ENCODE measurements at regions not wholly inside any gene's neighbourhood (a gene's known extent, or its start where the extent isn't known, plus 50 kb on each side); places are given as distances from the start of the nearest gene placed in this dataset.
"Not testable (repeated sequence)": the region's sequence is repeated elsewhere in the genome, so short reads cannot be mapped to it uniquely, and the experiment has no call there.

DNA sequence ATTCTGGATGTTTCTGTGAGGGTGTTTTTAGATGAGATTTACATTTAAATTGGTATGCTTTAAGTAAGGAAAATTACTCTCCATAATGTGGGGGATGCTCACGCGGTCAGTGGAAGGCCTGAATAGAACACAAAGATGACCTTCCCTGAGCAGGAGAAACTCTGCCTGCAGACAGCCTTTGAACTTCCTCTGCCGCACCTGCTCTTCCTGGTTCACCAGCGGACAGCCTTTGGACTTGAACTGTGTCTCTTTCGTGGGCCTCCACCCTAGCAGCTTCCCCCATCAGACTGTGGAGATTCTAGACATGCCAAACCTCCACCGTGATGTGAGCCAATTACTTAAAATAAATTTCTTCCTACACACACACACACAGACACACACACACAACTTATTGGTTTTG lies 210.7 kb downstream of the EFCAB11 start:
- DNase-seq (ENCODE audit: low spot score), result no peak

DNA sequence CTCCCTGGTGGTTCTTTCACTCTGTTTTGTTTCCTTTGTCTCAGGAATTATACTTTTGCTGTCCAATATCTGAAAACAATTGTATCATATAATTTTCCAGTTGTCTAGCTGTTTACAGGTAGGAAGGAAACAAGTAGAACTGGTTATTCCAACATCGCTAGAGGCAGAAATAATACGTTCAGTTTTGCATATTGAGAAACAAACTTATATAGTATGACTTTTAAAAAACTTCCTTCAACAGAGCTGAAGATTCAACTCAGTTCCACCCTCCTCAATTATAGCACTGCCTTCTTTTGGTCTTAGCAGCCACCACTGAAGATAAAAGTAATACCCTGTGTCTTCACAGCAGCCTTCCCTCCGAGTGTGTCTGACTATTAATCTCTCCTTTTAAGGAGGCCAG lies 214.3 kb downstream of the EFCAB11 start:
- no peak for DNase-seq (ENCODE audit: low spot score)

DNA sequence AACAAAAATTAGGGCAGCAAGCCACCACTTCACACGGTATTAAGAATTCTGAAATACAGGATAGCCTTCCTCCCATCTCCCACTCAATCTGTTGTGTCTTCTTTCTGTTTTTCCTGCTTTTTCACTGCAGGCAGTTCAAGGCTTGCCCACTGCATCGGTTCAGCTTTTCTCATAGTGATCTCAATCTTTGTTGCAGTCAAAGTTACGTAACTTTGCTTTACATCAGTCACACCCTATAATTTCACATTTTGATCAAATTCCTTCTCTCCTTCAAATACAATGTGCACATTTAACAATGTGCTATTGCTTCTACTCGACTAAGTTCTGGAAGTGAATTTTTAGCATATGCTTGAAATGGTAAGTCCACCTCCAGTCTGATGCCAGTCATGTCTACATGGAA lies 217.6 kb downstream of the EFCAB11 start:
- DNase-seq (ENCODE audit: low spot score), result no peak

DNA sequence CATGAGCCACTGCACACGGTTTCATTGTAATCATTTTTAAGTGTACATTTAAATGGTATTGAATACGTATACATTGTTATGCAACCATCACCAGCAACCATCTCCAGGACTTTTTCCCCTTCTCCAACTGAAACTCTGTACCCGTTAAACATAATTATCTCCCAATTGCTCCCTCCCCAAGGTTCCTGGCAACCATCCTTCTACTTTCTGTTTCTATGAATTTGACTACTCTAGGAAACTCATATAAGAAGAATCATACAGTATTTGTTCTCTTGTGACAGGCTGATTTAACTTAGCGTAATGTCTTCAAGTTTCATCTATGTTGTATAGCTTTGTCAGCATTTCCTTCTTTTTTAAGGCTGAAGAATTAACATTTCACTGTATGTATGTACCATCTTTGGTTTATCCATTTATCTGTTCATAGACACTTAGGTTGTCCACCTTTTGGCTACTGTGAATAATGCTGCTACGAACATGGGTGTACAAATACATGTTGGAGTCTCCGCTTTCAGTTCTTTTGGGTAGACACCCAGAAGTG lies 223.1 kb downstream of the EFCAB11 start:
- DNase-seq (ENCODE audit: low spot score), result no peak

DNA sequence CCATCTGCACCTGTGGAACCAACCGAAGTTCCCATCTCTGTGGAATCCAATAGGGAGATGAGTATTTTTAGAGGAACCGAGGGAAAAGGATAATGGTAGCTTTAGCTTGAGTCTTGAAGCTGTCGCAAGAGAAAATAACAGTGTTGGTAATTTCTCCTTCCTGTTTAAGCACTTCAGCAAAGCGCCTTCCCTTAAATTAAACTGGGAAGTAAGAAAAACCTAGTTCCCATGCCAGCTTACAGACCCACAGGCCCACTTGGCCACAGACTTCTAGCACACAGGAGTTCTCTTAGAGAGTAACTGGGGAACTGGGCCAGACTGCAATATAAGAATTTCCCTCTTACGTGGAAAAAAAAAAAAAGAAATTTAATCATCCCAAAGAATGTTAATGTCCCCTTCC lies 223.8 kb downstream of the EFCAB11 start:
- DNase-seq (ENCODE audit: low spot score), result no peak

DNA sequence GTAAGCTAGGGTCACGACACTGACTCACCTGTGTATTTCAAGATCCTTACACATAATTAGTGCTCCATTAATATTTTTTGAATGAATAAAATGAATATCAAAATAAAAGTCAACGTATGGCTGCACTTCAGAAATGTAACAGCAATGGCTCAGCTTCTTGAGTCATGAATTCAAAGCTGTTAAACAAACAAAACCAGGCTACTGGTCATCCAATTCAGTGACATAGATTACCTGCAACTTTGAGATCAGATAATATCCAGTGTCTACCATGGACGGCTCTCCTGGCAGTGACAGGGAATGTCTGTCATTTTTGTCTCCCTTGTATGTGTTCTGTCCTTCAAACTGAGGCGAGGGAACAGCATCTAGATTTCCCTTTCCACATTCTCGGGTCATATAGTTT lies 225.6 kb downstream of the EFCAB11 start:
- DNase-seq (ENCODE audit: low spot score), result no peak

DNA sequence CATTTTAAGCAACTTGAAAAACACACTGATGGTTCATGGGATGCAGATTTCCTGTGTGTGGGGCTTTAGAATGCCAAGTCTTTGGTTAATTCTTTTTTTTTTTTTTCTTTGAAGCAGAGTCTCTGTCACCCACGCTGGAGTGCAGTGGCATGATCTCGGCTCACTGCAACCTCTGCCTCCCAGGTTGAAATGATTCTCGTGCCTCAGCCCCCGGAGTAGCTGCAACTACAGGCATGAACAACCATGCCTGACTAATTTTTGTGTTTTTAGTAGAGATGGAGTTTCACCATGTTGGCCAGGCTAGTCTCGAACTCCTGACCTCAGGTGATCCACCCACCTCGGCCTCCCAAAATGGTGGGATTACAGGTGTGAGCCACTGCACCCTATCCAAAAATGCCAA lies 228.3 kb downstream of the EFCAB11 start:
- not testable (repeated sequence) for DNase-seq (ENCODE audit: low spot score)

DNA sequence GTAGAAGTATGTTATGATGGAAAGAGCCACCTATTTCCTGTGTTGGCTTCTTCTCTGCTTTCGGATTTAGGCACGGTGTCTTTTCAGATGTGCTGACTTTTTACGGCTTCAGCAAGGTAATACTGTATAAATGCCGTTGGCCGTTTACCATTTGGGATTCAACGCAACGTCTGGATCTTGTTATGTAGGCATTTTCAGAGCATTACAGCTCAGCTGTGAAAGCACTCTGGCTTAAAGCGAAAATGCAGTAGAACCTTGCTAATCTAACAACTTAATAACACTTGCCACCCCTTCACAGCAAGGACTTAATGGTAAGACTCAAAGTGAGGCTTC lies 229.9 kb downstream of the EFCAB11 start:
- no peak for DNase-seq (ENCODE audit: low spot score)

DNA sequence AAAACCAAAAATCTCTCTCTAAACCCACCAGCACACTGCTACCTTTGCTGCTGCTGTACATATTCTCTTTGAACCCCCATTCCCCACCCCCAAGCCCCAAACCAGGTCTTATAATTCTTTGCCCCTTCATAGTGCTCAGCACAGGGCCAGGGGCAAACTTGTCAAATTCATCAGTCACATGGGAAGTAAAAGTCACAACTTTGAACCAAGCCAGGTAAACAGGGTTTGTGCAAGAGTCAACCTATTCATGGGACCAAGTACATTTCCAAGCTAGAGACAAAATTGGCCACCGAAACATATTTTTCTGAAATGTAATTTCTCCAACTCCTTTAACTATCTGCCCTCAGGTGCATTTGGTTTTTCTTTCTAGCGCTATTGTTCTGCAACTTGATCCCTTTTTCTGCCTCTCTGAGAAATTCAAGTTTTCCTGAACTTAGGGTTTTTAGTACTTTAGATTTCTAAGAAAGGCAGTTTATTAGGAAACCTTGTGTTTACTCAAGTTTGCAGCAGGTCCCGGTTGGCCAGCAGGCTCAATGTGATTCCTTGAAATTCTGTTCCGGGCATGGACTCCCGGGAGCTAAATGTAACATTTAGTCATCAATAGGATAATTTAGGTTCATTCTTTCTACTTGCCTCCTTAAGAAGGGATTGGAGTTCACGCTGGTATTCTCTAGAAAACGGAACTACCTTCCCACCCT lies 230.5 kb downstream of the EFCAB11 start:
- no peak for DNase-seq (ENCODE audit: low spot score)

DNA sequence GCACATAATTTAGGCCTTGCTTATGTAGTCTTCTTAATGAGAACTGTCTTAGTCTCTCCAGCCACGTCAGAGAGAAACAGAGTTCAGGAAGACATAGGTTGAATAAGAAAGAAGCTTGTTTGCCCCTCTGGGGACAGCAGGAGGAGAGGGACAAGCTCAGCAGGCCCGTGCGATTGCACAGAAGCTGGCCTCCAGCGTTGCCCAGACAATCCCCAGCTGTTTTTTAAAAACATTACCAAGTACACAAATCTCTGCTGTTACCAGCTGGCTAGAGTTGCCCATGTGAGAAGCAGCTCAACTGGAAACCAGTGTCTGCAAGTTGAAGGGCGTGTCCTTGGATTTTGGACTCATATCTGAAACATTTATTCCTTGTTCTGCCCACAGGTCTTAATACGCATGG lies 232.6 kb downstream of the EFCAB11 start:
- DNase-seq (ENCODE audit: low spot score), result no peak

DNA sequence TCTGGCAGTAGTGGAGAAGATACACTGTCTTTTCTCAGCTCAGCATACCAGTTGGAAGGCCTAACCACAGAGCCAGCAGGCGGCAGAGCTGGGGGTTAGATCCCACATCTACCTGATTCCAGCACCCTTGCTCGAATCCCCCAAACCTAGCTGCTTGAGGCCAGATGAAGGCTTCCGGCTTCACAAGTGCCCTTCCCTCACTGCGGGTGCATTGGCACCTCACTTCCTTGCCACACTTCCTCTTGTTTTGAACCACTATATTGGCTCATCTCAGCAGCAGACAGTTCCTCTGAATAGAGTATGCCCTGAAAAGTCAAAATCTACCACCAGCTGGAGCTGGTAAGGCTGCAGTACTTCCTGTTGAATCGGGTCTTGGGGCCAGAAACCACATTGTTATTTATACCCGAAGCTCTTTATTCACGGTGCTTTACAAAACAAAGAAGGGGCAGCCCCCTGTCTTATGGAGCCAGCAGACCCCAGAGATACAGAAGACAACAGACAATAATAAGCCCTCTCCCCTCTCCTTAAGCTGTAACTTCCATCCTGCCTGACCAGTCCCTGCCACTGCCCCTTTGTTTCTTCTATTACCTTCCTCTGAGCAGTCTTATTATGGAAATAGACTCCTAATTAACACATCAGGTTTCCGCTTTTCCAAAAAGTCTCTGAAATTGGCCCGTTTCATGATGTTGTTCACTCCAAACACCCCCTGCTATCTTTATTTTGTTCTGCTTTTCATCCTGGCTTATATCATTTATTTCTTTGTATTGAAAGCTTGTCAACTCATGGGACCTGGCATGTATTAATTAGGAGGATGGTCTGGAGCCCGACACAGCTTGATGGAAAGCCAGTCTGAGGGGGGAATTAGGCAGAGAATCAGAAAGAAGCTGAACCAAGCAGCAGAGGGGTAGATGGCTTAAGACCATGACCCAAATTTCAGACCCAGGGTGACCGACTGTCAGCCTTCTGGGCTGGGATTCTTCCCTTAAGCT lies 233.5 kb downstream of the EFCAB11 start:
- DNase-seq (ENCODE audit: low spot score), result no peak

DNA sequence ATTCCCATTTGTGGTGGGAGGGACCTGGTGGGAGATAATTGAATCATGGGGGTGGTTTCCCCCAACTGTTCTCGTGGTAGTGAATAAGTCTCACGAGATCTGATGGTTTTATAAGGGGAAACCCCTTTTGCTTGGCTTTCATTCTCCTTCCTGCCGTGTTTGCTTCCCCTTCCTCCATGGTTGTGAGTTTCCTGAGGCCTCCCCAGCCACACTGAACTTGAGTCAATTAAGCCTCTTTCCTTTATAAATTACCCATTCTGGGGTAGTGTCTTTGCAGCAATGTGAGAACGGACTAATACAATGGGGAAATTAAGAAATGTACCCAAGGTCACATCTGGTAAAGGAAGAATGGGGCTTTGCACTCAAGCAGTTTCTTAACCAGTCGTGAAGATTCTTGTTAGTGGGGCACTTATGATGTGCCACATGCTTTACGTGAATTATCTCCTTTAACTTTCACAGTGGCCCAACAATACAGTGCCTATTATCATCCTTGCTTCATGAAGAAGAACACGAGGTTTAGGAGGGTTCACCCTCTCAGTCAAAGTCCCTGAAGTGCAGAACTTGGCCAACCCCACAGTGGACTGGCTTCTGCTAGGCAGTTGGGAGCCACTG lies 234.3 kb downstream of the EFCAB11 start:
- no peak for DNase-seq (ENCODE audit: low spot score)

DNA sequence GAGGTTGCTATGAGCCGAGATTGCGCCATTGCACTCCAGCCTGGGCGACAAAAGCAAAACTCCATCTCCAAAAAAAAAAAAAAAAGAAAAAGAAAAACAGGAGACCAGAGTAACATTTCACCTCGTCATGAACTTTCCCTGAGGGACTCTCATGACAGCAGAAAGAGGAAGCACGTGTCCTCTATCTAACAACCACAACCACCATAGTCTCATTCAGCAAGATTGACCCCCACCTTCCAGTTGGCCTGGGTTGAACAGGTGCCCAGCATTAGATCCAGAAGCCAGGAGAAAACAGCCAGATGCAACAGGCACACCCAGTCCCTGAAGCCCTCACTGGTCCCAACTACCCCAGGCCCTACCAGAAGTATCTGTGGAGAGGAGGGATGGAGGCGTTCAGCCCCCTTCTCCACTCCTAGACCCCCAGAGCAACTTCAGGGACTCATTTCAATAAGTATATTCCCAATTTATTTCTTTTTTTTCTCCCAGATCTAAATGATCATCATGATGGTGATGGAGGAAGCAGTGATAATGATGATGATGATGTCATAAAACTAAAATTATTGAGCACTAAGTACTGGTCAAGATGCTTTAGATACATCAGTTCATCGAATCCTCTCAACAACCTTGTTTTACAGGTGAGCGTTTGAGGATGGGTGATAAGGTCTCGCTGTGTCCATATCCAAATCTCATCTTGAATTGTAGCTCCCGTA lies 235.0 kb downstream of the EFCAB11 start:
- DNase-seq (ENCODE audit: low spot score), result no peak

DNA sequence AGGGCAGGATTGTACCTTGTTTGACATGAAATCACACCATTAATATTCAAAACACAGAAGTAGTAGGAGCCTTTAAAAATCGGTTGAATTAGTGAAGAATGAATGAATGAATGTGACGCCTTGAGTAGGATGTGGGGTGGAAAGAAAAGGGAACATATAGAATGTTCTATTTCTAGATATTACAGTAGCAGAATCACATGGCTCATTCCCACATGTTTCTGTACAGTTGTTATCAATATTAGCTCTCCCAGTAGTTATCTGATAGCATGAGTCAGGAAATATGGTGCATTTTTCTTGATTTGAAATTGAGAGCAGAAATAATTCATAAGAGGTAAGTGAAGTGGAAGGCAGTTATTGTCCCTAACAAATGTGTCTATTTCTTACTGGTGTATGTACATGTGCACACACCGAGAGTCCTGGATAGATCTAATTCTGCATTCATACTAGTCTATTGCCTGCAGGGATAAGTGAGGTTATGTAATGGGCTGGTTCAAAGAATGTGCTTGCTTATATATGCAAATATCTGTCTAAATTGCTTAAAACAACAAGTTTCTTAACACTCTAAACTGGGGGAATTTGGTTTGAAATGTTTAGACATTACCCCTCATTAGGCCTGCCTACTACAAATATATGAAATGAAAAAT lies 245.4 kb downstream of the EFCAB11 start:
- DNase-seq (ENCODE audit: low spot score), result no peak

DNA sequence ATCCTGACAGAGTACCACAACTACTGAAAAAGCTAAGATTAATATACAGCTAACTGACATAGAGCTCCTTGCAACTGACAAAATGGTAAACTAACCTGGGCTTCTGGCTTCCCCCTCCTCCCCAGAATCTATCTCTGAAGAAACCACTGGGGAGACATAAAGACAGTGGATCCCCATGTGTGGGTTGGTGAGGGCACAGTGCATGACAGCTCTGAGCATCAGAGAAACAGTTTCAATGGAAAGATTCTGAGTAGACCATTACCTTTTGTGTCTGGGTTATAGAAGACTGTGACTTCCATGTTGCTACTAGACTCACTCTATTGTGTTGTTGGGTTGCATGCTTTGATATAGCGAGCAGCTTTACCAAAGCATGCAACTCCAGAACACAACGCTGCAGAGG lies 247.4 kb downstream of the EFCAB11 start:
- no peak for DNase-seq (ENCODE audit: low spot score)

DNA sequence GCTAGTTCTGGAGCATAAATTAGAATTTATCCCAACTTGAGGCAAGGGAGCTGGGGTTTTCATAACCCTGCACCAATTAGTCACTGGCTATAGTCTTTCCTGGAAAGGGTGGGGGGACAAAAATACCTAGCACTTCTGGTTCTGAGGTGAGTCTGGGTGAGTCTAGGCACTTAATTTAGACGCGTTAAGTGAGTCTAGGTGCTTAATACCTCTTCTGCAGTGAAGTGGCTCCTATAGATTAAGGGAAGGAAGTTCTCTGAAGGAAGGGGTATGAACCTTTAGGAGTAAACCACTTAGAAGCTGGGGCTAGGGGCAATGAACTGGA lies 251.7 kb downstream of the EFCAB11 start:
- DNase-seq (ENCODE audit: low spot score), result no peak

DNA sequence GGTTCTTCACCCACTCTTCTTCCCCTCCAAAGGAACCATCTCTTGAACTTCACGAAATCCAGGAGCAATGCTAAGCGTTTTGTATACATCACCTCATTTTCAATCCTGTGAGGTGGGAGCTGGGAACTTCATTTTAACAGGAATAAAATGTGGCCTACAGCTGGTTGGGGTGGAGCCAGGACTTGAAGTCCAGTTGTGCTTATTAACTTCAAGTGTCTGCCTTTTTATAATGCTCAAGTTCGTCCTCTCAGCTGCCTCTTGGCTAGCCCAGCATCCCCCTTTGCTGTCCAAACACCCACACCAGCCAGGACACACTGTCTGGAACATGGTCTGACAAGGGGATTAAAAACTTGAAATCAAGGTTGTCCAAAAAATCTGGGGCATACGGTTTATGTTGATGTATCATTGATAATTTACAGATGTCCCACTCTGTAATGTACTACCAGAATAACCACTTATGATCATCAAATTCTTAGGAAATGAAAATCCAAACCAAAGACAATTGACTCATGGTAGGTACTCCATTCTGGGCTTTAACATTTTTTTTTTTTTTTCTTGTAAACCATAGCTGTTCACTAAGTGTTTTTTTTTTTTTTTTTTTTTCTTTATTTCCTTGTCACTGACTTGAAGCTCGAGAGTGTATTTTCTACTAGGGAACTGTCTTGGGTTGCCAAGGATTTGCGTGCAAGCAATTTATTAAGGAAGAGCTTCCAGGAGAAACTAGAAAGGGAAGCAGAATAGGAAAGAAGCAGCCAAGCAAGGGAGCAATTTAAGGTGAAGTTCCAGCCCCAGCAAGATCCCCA lies 252.3 kb downstream of the EFCAB11 start:
- DNase-seq (ENCODE audit: low spot score), result peak; percentile 55

DNA sequence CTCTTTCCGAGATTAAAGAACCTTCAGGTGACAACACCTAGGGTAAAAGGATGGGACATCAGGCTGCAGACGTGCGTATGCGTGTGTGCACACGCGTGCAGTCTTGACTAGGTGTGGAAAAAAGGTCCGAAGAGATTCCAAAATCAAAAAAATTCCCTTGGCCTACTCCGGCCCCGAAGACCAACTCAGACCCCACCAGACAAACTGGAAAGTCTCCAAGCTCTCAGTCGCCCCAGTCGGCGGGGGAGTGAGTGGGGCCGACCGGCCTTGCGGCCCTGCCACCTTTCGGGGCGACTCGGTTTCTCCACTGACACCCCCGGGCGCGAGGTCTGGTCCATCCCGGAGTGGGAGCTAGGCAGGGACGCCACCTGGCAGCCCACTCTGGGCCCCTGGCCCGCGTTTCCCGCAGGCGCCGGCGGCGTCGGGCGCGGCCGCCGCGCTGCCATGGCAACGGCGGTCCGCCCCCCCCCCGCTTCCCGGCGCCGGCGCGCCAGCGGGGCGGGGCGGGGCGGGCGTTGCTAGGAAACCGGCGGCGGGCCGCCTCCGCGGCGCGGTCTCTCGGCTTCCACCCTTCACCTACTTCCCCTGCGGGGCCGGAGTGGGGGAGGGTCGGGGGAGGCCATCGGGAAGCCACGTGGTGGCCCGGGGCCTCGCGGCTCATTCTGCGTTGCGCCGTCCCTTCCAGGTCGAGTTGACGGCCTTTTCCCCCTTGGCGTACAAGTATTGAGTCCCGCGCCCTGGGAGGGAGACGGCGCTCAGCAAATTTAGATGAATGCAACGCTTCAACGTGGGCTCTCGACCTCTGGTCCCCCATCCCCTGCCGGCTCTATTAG lies 253.1 kb downstream of the EFCAB11 start:
- peak; percentile 94 for DNase-seq (ENCODE audit: low spot score)

DNA sequence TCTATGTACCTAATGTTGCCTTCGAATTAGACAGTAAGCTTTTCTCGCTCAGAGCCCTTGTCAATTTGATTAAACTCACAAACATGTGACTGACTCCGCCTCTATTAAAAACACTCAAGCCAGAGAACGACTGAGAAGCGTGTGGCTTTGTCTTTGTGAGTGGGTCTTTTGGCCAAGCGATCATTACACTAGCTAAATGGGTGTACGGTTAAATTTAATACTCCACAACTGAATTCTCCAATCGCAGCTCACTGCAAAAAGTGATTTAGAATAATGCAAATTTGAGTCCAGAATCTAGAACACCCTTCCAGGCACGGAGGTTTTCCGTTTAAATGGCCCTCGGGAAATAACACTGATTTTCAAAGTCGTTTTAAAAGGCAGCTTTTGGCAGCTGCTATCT lies 253.7 kb downstream of the EFCAB11 start:
- DNase-seq (ENCODE audit: low spot score), result no peak

DNA sequence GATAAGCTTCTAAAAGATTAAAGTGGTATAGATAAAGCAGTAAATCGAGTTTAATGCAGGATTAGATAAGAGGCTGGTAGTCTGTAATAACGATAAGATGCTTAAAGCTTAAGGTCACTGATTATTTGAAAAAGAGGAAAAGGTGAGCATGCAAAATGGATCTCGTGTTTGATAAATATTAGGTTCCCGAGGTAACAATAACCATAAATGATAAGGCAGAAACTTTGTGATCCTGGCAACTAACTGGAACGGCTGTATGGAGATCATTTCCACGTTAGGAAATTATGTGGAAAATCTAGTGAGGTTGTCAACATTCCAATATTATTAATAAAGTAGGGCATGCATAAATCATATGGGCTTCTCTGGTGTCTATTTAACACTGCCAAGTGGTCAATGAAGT lies 255.5 kb downstream of the EFCAB11 start:
- DNase-seq (ENCODE audit: low spot score), result no peak

Data from AG08395 (cell line).